Pulmonary artery endothelial cell (primary cell): ENCODE measurements at regions not wholly inside any gene's neighbourhood (a gene's known extent, or its start where the extent isn't known, plus 50 kb on each side); places are given as distances from the start of the nearest gene placed in this dataset.
"Not testable (repeated sequence)": the region's sequence is repeated elsewhere in the genome, so short reads cannot be mapped to it uniquely, and the experiment has no call there.

Experiments
- DNase-seq: peaks from one replicate; pipeline ENCODE4 v3.0.0-alpha.2; 2011; ENCODE audit warnings: low read depth, low spot score

- DNase-seq, result no peak
Observed at GRCh38 chr11:38160433-38160832, 1562.4 kb upstream of the RAG2 start.

GRCh38 chr11:38159038-38159437, 1561.0 kb upstream of the RAG2 start:
- DNase-seq, result no peak

GRCh38 chr11:38156495-38157146, 1558.6 kb upstream of the RAG2 start:
- no peak for DNase-seq

GRCh38 chr11:38155856-38156255, 1557.8 kb upstream of the RAG2 start:
- no peak for DNase-seq

GRCh38 chr11:38153985-38154384, 1555.9 kb upstream of the RAG2 start:
- no peak for DNase-seq

- DNase-seq, result no peak
Observed at GRCh38 chr11:38143852-38144251, 1545.8 kb upstream of the RAG2 start.

GRCh38 chr11:38138972-38139371, 1540.9 kb upstream of the RAG2 start:
- no peak for DNase-seq

- DNase-seq, result no peak
Observed at GRCh38 chr11:38136887-38137286, 1538.9 kb upstream of the RAG2 start.

- no peak for DNase-seq
Observed at GRCh38 chr11:38131535-38131934, 1533.5 kb upstream of the RAG2 start.

GRCh38 chr11:38130976-38131375, 1532.9 kb upstream of the RAG2 start:
- no peak for DNase-seq

- DNase-seq, result no peak
Observed at GRCh38 chr11:38130514-38130913, 1532.5 kb upstream of the RAG2 start.

- no peak for DNase-seq
Observed at GRCh38 chr11:38123673-38124072, 1525.6 kb upstream of the RAG2 start.

GRCh38 chr11:38116616-38117015, 1518.6 kb upstream of the RAG2 start:
- not testable (repeated sequence) for DNase-seq

- DNase-seq, result not testable (repeated sequence)
Observed at GRCh38 chr11:38115381-38115780, 1517.3 kb upstream of the RAG2 start.

- DNase-seq, result no peak
Observed at GRCh38 chr11:38100836-38101462, 1502.9 kb upstream of the RAG2 start.

- no peak for DNase-seq
Observed at GRCh38 chr11:38095268-38095667, 1497.2 kb upstream of the RAG2 start.

GRCh38 chr11:38089726-38090125, 1491.7 kb upstream of the RAG2 start:
- no peak for DNase-seq

GRCh38 chr11:38060920-38061319, 1462.9 kb upstream of the RAG2 start:
- DNase-seq, result no peak

- DNase-seq, result no peak
Observed at GRCh38 chr11:38060136-38060535, 1462.1 kb upstream of the RAG2 start.

GRCh38 chr11:38046571-38047135, 1448.6 kb upstream of the RAG2 start:
- DNase-seq, result no peak

- DNase-seq, result no peak
Observed at GRCh38 chr11:38043060-38043459, 1445.0 kb upstream of the RAG2 start.

- no peak for DNase-seq
Observed at GRCh38 chr11:38038777-38039176, 1440.7 kb upstream of the RAG2 start.
